BLaER1 treated with 17β-estradiol and CSF1 and Interleukin-3, amounts not matched to agents 10 nM and 100 nM (cell line): ENCODE measurements at regions not wholly inside any gene's neighbourhood (a gene's known extent, or its start where the extent isn't known, plus 50 kb on each side); places are given as distances from the start of the nearest gene placed in this dataset.

Experiments
- H3K27ac ChIP-seq, 11 experiments: shearing (Covaris generic); formaldehyde crosslinking; 2 replicates each; pipeline ENCODE4 v1.8.1; 2022
- H3K27me3 ChIP-seq, 11 experiments: shearing (Covaris generic); formaldehyde crosslinking; 2 replicates each; pipeline ENCODE4 v1.8.1; 2022
- H3K36me3 ChIP-seq, 11 experiments: shearing (Covaris generic); formaldehyde crosslinking; 2 replicates each; pipeline ENCODE4 v1.8.1; 2022
- H3K4me1 ChIP-seq, 10 experiments: shearing (Covaris generic); formaldehyde crosslinking; 2 replicates each; pipeline ENCODE4 v1.8.1; 2022
- H3K4me2 ChIP-seq, 11 experiments: shearing (Covaris generic); formaldehyde crosslinking; 2 replicates each; pipeline ENCODE4 v1.8.1; 2022
- H3K4me3 ChIP-seq, 10 experiments: shearing (Covaris generic); formaldehyde crosslinking; 2 replicates each; pipeline ENCODE4 v1.8.1; 2022
- H3K9ac ChIP-seq, 11 experiments: shearing (Covaris generic); formaldehyde crosslinking; 2 replicates each; pipeline ENCODE4 v1.8.1; 2022
- H3K9me3 ChIP-seq, 11 experiments: shearing (Covaris generic); formaldehyde crosslinking; replicated peaks in 1 of 11; 2 replicates each; pipeline ENCODE4 v1.8.1; 2022
- H4K20me1 ChIP-seq, 11 experiments: shearing (Covaris generic); formaldehyde crosslinking; 2 replicates each; pipeline ENCODE4 v1.8.1; 2022
- Cebpa-rat ChIP-seq, 11 experiments: shearing (Covaris generic); IDR thresholded peaks; 2 replicates each; pipeline ENCODE4 v1.8.1; 2022

DNA sequence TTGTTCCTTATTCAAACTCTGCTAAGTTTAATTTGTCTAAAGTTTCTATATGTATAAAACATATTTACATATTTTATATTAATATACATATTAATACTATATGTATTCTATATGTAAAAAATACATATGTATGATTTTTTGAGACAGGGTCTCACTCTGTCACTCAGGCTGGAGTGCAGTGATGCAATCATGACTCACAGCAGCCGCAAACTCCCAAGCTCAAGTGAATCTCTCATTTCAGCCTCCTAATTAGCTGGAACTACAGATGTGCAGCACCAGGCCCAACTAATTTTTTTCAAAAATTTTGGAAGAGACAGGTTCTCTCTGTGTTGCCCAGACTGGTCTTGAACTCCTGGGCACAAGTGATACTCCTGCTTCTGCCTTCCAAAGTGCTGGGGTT is 684.9 kb downstream of the TRAM1L1 start:
- H3K27me3 ChIP-seq = no peaks in the 10 kb centered on the region
- no peak overlapping the region for H3K27ac ChIP-seq
- peaks cover 0 to 8% (median 0%) of the 10 kb centered on the region in 10 experiments; a peak in 4 of 20 replicates for H3K4me1 ChIP-seq
- no peak overlapping the region for H3K4me2 ChIP-seq
- no peaks in the 10 kb centered on the region for H3K9me3 ChIP-seq
- H3K36me3 ChIP-seq = no peaks in the 10 kb centered on the region
- no peak overlapping the region for H3K4me3 ChIP-seq
- H4K20me1 ChIP-seq = no peaks in the 10 kb centered on the region
- TF ChIP-seq Cebpa-rat (IDR thresholded peaks at IDR 0.05) = no peak
- no peak overlapping the region for H3K9ac ChIP-seq

DNA sequence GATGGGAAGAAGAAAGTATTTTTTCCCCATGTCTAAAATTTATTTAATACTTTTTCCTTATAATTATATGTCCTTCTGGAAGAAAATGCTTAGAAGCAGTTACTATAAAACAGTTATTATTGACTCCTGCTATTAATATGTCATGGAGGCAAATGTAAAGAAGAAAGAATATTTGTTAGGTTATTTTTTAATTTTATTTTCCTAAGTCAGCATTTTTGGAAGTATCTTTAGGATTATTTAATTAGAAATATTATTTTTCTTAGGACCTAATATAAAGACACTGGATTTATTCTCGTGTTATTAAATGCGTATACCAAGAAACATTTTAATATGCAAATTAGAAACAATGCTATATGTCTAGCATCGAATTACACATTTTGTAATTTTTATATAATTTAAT is 687.7 kb downstream of the TRAM1L1 start:
- Histone ChIP-seq H3K4me3 (no peak overlapping the region), H3K4me2 (no peak overlapping the region), H3K4me1 (peaks cover 0 to 8% (median 0%) of the 10 kb centered on the region in 10 experiments; a peak in 4 of 20 replicates), H3K9me3 (no peaks in the 10 kb centered on the region; a peak in 1 of 22 replicates), H3K36me3 (no peaks in the 10 kb centered on the region), H4K20me1 (no peaks in the 10 kb centered on the region), H3K27me3 (no peaks in the 10 kb centered on the region), H3K9ac (no peak overlapping the region), H3K27ac (no peak overlapping the region)
- TF ChIP-seq Cebpa-rat (IDR thresholded peaks at IDR 0.05) = no peak

DNA sequence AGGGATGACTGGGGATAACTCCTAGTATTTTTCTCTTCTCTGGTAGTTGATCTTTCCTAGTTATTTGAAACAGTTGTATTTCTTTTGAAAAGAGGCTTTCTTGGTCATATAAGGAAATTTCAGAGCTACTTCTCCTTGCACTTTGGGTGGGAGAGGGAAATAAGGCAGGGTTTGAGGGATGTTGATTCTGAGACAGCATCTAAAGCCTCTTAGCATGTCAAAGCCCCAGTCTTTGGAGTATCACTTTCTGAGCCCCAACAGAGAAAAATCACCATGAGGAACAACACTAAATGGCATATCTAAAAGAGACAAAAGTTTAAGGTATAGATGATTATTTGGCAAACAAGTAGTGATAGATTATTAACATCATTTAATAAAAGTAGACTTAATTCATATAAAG is 688.1 kb downstream of the TRAM1L1 start:
- Histone ChIP-seq H3K27ac (no peak overlapping the region), H3K4me3 (no peak overlapping the region), H3K36me3 (no peaks in the 10 kb centered on the region), H3K9me3 (no peaks in the 10 kb centered on the region; a peak in 1 of 22 replicates), H3K4me1 (peaks cover 0 to 8% (median 0%) of the 10 kb centered on the region in 10 experiments; a peak in 4 of 20 replicates), H3K9ac (no peak overlapping the region), H3K27me3 (no peaks in the 10 kb centered on the region), H3K4me2 (no peak overlapping the region), H4K20me1 (no peaks in the 10 kb centered on the region)
- no peak for TF ChIP-seq Cebpa-rat (IDR thresholded peaks at IDR 0.05)

DNA sequence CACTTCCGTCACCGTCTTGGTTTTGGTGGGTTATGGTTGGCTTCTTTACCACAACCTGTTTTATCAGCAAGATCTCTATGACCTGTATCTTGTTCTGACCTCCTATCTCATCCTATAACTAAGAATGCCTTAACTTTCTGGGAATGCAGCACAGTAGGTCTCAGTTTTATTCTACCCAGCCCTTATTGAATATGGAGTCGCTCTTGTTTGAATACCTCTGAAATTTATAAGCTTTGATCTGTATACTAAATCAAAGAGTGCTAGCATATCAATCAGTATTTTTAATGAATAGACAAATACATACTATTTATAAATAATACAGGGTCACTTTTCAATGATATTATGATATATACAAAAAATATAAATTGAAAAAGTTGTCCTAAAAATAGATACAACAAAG is 690.0 kb downstream of the TRAM1L1 start:
- H3K4me2 ChIP-seq = no peak overlapping the region
- no peak for TF ChIP-seq Cebpa-rat (IDR thresholded peaks at IDR 0.05)
- no peaks in the 10 kb centered on the region; a peak in 1 of 22 replicates for H3K9me3 ChIP-seq
- peaks cover 0 to 8% (median 0%) of the 10 kb centered on the region in 10 experiments; a peak in 4 of 20 replicates for H3K4me1 ChIP-seq
- no peaks in the 10 kb centered on the region for H4K20me1 ChIP-seq
- H3K36me3 ChIP-seq = no peaks in the 10 kb centered on the region
- no peak overlapping the region for H3K9ac ChIP-seq
- H3K4me3 ChIP-seq = no peak overlapping the region
- no peak overlapping the region for H3K27ac ChIP-seq
- no peaks in the 10 kb centered on the region for H3K27me3 ChIP-seq

DNA sequence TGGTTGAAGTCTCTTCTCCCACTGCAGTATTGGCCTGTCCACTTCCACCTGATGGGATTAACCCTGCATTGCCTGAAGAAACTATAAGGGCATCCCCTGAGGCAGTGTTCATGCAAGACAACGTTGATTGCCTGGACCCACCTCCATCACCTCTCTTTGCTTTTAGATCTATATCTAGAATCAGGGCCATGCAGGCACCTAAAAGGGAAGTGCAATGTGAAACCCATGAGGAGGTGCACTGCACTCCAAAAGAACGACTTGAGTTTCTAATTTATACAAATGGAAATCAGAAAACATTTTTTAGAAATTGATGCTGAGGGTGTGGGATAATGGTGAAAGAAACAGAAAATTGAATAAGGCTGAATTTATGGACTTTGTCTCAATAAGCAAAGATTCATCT is 694.4 kb downstream of the TRAM1L1 start:
- peaks cover 0 to 20% (median 0%) of the 10 kb centered on the region in 10 experiments; a peak in 6 of 20 replicates for H3K4me1 ChIP-seq
- no peaks in the 10 kb centered on the region for H4K20me1 ChIP-seq
- no peak overlapping the region for H3K4me3 ChIP-seq
- no peak overlapping the region for H3K4me2 ChIP-seq
- no peaks in the 10 kb centered on the region for H3K27me3 ChIP-seq
- no peaks in the 10 kb centered on the region for H3K36me3 ChIP-seq
- H3K9ac ChIP-seq = no peak overlapping the region
- no peak for TF ChIP-seq Cebpa-rat (IDR thresholded peaks at IDR 0.05)
- no peaks in the 10 kb centered on the region; a peak in 1 of 22 replicates for H3K9me3 ChIP-seq
- no peak overlapping the region for H3K27ac ChIP-seq

DNA sequence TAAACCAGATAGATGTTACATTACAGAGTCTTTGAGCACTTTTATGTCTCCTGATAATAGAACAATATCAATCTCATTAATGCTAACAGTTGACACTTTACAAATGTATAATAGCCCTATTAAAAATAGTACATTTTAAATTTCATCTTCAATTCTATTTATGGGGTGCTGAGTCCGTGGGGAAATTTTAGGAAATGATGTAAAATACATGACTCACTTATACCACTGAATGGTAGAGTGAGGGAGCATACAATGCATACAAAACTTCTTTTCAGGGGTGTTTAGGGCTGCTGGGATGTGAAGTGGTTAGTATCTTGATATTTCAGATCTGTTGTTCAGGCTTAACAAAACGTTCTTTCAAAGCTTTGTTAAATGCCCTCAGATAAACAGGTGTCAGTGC is 696.2 kb downstream of the TRAM1L1 start:
- no peak for TF ChIP-seq Cebpa-rat (IDR thresholded peaks at IDR 0.05)

DNA sequence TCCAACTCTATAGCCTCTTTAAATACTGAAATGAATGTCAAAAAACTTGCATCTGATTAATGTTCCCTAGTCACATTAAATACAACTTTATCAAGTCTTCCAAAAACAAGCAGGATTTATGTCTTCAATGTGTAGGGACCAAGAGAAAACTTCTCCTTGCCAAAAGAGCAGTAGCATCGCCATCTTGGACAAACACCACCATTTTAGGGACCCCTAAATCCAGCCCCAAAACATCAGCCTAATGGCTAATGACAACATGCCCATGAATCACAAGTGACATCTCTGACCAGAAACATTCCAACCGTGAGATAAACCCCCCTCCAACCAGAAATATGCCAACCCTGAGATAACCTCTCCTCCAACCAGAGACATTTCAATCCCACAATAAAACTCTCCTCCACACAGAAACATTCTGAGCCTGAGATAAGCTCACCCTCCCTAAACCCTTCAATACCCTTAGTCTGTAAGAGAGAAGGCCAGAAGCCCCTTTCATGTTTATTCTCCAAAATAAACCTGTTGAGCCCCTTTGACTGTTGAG is 697.4 kb downstream of the TRAM1L1 start:
- Histone ChIP-seq H3K9ac (no peak overlapping the region), H3K9me3 (no peaks in the 10 kb centered on the region), H3K27ac (no peak overlapping the region), H3K4me1 (peaks cover 0 to 17% (median 0%) of the 10 kb centered on the region in 10 experiments; a peak in 6 of 20 replicates), H3K27me3 (no peaks in the 10 kb centered on the region), H3K4me2 (0 out of 22 replicates have a peak overlapping the region, but pooled peaks of 1 of the 11 experiments have one; percentile 65), H3K4me3 (no peak overlapping the region), H4K20me1 (no peaks in the 10 kb centered on the region), H3K36me3 (no peaks in the 10 kb centered on the region)
- TF ChIP-seq Cebpa-rat (IDR thresholded peaks at IDR 0.05) = no peak

More for the DNA sequence above, 696.2 kb downstream of the TRAM1L1 start:
- no peak overlapping the region for H3K27ac ChIP-seq
- no peak overlapping the region for H3K4me3 ChIP-seq
- H3K36me3 ChIP-seq = no peaks in the 10 kb centered on the region
- peaks cover 0 to 17% (median 0%) of the 10 kb centered on the region in 10 experiments; a peak in 6 of 20 replicates for H3K4me1 ChIP-seq
- H4K20me1 ChIP-seq = no peaks in the 10 kb centered on the region
- no peaks in the 10 kb centered on the region for H3K27me3 ChIP-seq
- H3K9ac ChIP-seq = no peak overlapping the region
- peak overlapping the region in 3 of 11 experiments; percentile 22 to 68 (median 65); a peak in 6 of 22 replicates for H3K4me2 ChIP-seq
- H3K9me3 ChIP-seq = no peaks in the 10 kb centered on the region

DNA sequence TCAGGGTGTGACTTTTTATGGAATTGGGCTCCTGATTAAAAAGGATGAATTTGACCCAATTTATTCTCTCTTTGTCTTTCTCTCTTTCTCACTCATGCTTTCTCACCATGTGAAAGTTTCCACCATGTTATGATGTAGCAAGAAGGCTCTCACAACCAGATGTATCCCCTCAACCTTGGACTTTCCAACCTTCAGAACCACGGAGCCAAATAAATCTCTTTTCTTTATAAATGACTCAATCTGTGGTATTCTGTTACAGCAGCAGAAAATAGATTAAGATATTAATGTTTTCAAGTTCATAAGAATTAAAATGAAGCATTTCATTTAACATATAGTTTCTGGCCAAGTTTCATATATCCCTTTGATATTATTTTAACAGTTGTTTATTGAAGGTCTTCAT is 698.5 kb downstream of the TRAM1L1 start:
- Histone ChIP-seq H3K4me1 (peaks cover 0 to 17% (median 0%) of the 10 kb centered on the region in 10 experiments; a peak in 6 of 20 replicates), H3K27ac (no peak overlapping the region), H3K36me3 (no peaks in the 10 kb centered on the region), H3K4me2 (no peak overlapping the region), H3K4me3 (no peak overlapping the region), H3K9me3 (no peaks in the 10 kb centered on the region), H3K27me3 (no peaks in the 10 kb centered on the region), H4K20me1 (no peaks in the 10 kb centered on the region), H3K9ac (no peak overlapping the region)
- TF ChIP-seq Cebpa-rat (IDR thresholded peaks at IDR 0.05) = no peak

DNA sequence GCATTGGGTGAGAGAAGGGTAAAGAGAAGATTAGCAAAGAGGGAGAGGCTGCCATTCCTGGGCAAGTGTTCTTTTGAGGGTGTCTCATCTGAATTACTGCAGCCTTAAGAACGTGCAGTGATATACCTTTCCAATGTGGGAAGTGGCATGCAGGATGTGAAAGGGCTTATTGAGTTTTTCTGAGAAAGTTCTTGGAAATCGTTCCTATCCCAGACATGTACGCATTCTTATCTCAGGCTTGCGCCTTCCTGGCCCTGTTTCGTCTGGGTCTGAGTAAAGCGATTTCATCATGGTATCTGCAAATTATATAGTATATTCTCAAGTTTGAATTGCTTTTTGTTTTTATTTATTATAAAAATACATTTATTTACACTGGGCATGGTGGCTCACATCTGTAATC is 699.8 kb downstream of the TRAM1L1 start:
- H3K36me3 ChIP-seq = no peaks in the 10 kb centered on the region
- no peaks in the 10 kb centered on the region for H3K9me3 ChIP-seq
- no peak for TF ChIP-seq Cebpa-rat (IDR thresholded peaks at IDR 0.05)
- peaks cover 0 to 17% (median 0%) of the 10 kb centered on the region in 10 experiments; a peak in 6 of 20 replicates for H3K4me1 ChIP-seq
- H3K9ac ChIP-seq = no peak overlapping the region
- H3K27ac ChIP-seq = no peak overlapping the region
- no peak overlapping the region for H3K4me3 ChIP-seq
- no peaks in the 10 kb centered on the region for H4K20me1 ChIP-seq
- no peak overlapping the region for H3K4me2 ChIP-seq
- H3K27me3 ChIP-seq = no peaks in the 10 kb centered on the region

DNA sequence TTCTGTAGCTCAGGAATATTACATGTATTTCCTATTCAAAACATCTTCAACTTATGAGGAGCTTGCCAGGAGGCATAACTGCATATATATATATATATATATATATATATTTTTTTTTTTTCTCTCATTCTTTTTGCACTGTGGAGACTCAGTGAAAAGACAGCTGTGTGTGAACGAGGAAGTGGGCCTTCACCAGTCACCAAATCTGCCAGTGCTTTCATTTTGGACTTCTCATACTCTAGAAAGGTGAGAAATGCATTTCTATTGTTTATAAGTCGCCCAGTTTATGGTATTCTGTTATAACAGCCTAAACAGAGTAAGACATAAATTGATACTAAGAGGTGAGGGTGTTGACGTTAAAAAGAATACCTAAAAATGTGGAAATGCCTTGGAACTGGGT is 710.6 kb downstream of the TRAM1L1 start:
- Histone ChIP-seq H4K20me1 (no peaks in the 10 kb centered on the region), H3K4me2 (no peak overlapping the region), H3K4me3 (no peak overlapping the region), H3K9ac (no peak overlapping the region), H3K9me3 (no peaks in the 10 kb centered on the region), H3K4me1 (no peaks in the 10 kb centered on the region), H3K36me3 (no peaks in the 10 kb centered on the region), H3K27me3 (no peaks in the 10 kb centered on the region), H3K27ac (no peak overlapping the region)
- no peak for TF ChIP-seq Cebpa-rat (IDR thresholded peaks at IDR 0.05)
